ENCODE measurements at regions not wholly inside any gene's neighbourhood (a gene's known extent, or its start where the extent isn't known, plus 50 kb on each side); places are given as distances from the start of the nearest gene placed in this dataset.

DNA sequence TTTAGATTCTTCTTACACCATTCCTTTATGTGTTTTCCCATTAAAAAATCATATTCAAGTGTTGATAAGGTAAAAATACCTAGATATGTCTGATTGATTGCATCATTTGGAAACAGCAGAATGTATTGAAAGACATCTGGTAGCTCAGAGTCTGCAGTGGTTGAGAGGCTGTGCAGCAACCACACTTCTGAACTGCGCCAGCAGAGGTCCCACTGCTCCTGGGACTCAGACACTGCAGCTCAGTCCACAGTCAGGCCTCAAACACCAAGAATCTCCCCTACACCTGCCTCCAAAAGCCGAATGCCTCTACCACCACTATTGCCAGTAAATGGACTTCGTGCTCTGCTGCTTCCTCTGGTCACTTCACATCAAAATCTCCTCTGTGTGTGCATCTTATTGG, 176.9 kb upstream of the LMCD1 start:
- no peak overlapping the region for H3K9ac ChIP-seq (ENCODE audit: control insufficient read depth, insufficient read depth, low read length)
- TF ChIP-seq CBX5 (IDR thresholded peaks at IDR 0.05; ENCODE audit: low read depth) (no peak), RAD21 (IDR thresholded peaks at IDR 0.05; ENCODE audit: insufficient read depth, low read depth, low read length) (peak; percentile 34; the same call in 1 of the 2 replicates), SMC3 (IDR thresholded peaks at IDR 0.05; ENCODE audit: borderline replicate concordance, low read length) (peak; percentile 72; the same call in 1 of the 2 replicates)
- TF ChIP-seq, protein P1, sequence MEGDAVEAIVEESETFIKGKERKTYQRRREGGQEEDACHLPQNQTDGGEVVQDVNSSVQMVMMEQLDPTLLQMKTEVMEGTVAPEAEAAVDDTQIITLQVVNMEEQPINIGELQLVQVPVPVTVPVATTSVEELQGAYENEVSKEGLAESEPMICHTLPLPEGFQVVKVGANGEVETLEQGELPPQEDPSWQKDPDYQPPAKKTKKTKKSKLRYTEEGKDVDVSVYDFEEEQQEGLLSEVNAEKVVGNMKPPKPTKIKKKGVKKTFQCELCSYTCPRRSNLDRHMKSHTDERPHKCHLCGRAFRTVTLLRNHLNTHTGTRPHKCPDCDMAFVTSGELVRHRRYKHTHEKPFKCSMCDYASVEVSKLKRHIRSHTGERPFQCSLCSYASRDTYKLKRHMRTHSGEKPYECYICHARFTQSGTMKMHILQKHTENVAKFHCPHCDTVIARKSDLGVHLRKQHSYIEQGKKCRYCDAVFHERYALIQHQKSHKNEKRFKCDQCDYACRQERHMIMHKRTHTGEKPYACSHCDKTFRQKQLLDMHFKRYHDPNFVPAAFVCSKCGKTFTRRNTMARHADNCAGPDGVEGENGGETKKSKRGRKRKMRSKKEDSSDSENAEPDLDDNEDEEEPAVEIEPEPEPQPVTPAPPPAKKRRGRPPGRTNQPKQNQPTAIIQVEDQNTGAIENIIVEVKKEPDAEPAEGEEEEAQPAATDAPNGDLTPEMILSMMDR (IDR thresholded peaks at IDR 0.05 in 2 of 3, conservative IDR thresholded peaks at IDR 0.05 in 1 of 3; ENCODE audit: control insufficient read depth in 2 of 3, extremely low read depth in 1 of 3, insufficient read depth in 1 of 3, low read depth in 3 of 3, low read length in 3 of 3): peak; percentile 37 to 64 (median 53); a peak in 4 of 6 replicates
- peak; percentile 92 for ATAC-seq
- no TSS peak for BruUV-seq (replicated peaks)
- H3K4me3 ChIP-seq: no peak overlapping the region
- ChIA-PET CTCF (interaction anchor here (0.6 to 6.7 kb wide), 16 partner anchors 30 to 322 kb away, joined by 3 to 136 read pairs (median 4); no protein-coding TSS in a partner anchor), RAD21 (ENCODE audit: unreplicated experiment) (interaction anchor here (1.1 to 7.1 kb wide), 2 partner anchors 39 to 92 kb away, joined by 3 to 94 read pairs; no protein-coding TSS in a partner anchor), POLR2A (interaction anchor here (1.0 kb wide), 1 partner anchor 93 kb away, joined by 3 read pairs; no protein-coding TSS in a partner anchor), SMC1A (ENCODE audit: uncharacterized antibody, unreplicated experiment) (interaction anchor here (0.9 to 5.0 kb wide), 4 partner anchors 23 to 117 kb away, joined by 3 to 74 read pairs (median 4); no protein-coding TSS in a partner anchor)
- H3K9me3 ChIP-seq (replicated peaks; ENCODE audit: control insufficient read depth, insufficient read depth, low read length): no peaks in the 10 kb centered on the region
- no peak for DNase-seq (ENCODE audit: low read depth, low spot score)
- no peaks in the 10 kb centered on the region for H3K27me3 ChIP-seq (replicated peaks in 1 of 2; ENCODE audit: control insufficient read depth in 2 of 2, insufficient read depth in 2 of 2, low read length in 1 of 2)
- no peaks in the 10 kb centered on the region for H3K79me2 ChIP-seq (ENCODE audit: control insufficient read depth, insufficient read depth, low read length)
- intact Hi-C loops (cut with micrococcal nuclease; ENCODE audit: unreplicated experiment) (loop anchor here (1.0 to 10.0 kb wide), 2 partner anchors 93 to 300 kb away; no protein-coding TSS in a partner anchor), in situ Hi-C loops (cut with MboI) (loop anchor here (5.0 kb wide), 1 partner anchor 88 kb away; no protein-coding TSS in a partner anchor)
- no peaks in the 10 kb centered on the region for H3K4me1 ChIP-seq (ENCODE audit: control insufficient read depth, insufficient read depth, low read length)
- FAIRE-seq: peak; percentile 41
- H3K36me3 ChIP-seq (ENCODE audit: control insufficient read depth in 2 of 2, insufficient read depth in 2 of 2, low read length in 1 of 2): no peaks in the 10 kb centered on the region
- no peak overlapping the region for H3K4me2 ChIP-seq (ENCODE audit: control insufficient read depth, insufficient read depth)
- H2AFZ ChIP-seq (ENCODE audit: control insufficient read depth, low read depth, low read length): no peak overlapping the region
- H4K20me1 ChIP-seq (ENCODE audit: control insufficient read depth, insufficient read depth): no peaks in the 10 kb centered on the region
- H3K27ac ChIP-seq (ENCODE audit: control insufficient read depth, insufficient read depth): no peak overlapping the region
- WGBS (ENCODE audit: insufficient coverage, insufficient replicate concordance, low lambda C conversion rate, missing lambda C conversion rate): 16% methylated on average over 3 of the region's 3 CpGs
